Activated CD8-positive, alpha-beta memory T cell treated with anti-CD3 and anti-CD28 coated beads, Interleukin-2, amount 10 ng/mL, durations not matched to agents 7 days and 5 days (primary cell): ENCODE measurements at regions not wholly inside any gene's neighbourhood (a gene's known extent, or its start where the extent isn't known, plus 50 kb on each side); places are given as distances from the start of the nearest gene placed in this dataset.

Experiments
- ATAC-seq: fragments of 150-1000 bp; cut with Tn5 transposase; one replicate; pipeline ENCODE4 v1.10.0; 2021; ENCODE audit warnings: moderate library complexity
- CTCF ChIA-PET: fragments of 350-600 bp; sonication (Branson Sonifier 250); formaldehyde crosslinking; loops from one replicate; lab custom pipeline; 2021; ENCODE audit warnings: antibody characterized with exemption; lab: Charles Lee
- DNase-seq: peaks from one replicate; pipeline ENCODE4 v3.0.0-alpha.2; 2020
- H3K27ac Mint-ChIP-seq: one replicate; pipeline ENCODE4 v1.8.0; 2021; ENCODE audit warnings: mild to moderate bottlenecking, mixed read lengths
- H3K27me3 Mint-ChIP-seq: one replicate; pipeline ENCODE4 v1.8.0; 2021; ENCODE audit warnings: mixed read lengths
- H3K36me3 Mint-ChIP-seq: one replicate; pipeline ENCODE4 v1.8.0; 2021; ENCODE audit warnings: mild to moderate bottlenecking, mixed read lengths
- H3K4me1 Mint-ChIP-seq: one replicate; pipeline ENCODE4 v1.8.0; 2021; ENCODE audit warnings: mixed read lengths
- H3K4me3 Mint-ChIP-seq: one replicate; pipeline ENCODE4 v1.8.0; 2021; ENCODE audit warnings: mild to moderate bottlenecking, moderate library complexity, mixed read lengths
- H3K9me3 Mint-ChIP-seq: one replicate; pipeline ENCODE4 v1.8.0; 2022; ENCODE audit warnings: low read depth, mixed read lengths

- H3K36me3 Mint-ChIP-seq = no peaks in the 10 kb centered on the region
- CTCF ChIA-PET = no interaction called here
- no peaks in the 10 kb centered on the region for H3K27me3 Mint-ChIP-seq
- H3K9me3 Mint-ChIP-seq = no peaks in the 10 kb centered on the region
- H3K27ac Mint-ChIP-seq = no peak overlapping the region
- ATAC-seq = no peak
- no peaks in the 10 kb centered on the region for H3K4me1 Mint-ChIP-seq
- DNase-seq = no peak
- no peak overlapping the region for H3K4me3 Mint-ChIP-seq
Observed at GRCh38 chr22:27383896-27384295, 417.7 kb downstream of the MN1 start.

- Mint-ChIP-seq H3K27me3 (no peaks in the 10 kb centered on the region), H3K36me3 (no peaks in the 10 kb centered on the region), H3K9me3 (no peaks in the 10 kb centered on the region), H3K4me3 (no peak overlapping the region), H3K4me1 (no peaks in the 10 kb centered on the region), H3K27ac (no peak overlapping the region)
- DNase-seq = no peak
- CTCF ChIA-PET = no interaction called here
- no peak for ATAC-seq
Observed at GRCh38 chr22:27385261-27385998, 416.1 kb downstream of the MN1 start.

GRCh38 chr22:27386186-27386585 is 415.4 kb downstream of the MN1 start:
- Mint-ChIP-seq H3K4me1 (no peaks in the 10 kb centered on the region), H3K36me3 (no peaks in the 10 kb centered on the region), H3K4me3 (no peak overlapping the region), H3K27ac (no peak overlapping the region), H3K9me3 (no peaks in the 10 kb centered on the region), H3K27me3 (no peaks in the 10 kb centered on the region)
- CTCF ChIA-PET = no interaction called here
- ATAC-seq = no peak
- DNase-seq = no peak

GRCh38 chr22:27387561-27387960 is 414.0 kb downstream of the MN1 start:
- ATAC-seq (no peak), DNase-seq (no peak)
- CTCF ChIA-PET = no interaction called here
- H3K4me3 Mint-ChIP-seq = no peak overlapping the region
- no peaks in the 10 kb centered on the region for H3K4me1 Mint-ChIP-seq
- no peaks in the 10 kb centered on the region for H3K27me3 Mint-ChIP-seq
- no peak overlapping the region for H3K27ac Mint-ChIP-seq
- no peaks in the 10 kb centered on the region for H3K9me3 Mint-ChIP-seq
- H3K36me3 Mint-ChIP-seq = no peaks in the 10 kb centered on the region

- DNase-seq = no peak
- Mint-ChIP-seq H3K27ac (no peak overlapping the region), H3K4me3 (no peak overlapping the region), H3K36me3 (no peaks in the 10 kb centered on the region), H3K9me3 (no peaks in the 10 kb centered on the region), H3K4me1 (no peaks in the 10 kb centered on the region), H3K27me3 (no peaks in the 10 kb centered on the region)
- CTCF ChIA-PET = no interaction called here
- ATAC-seq = no peak
Observed at GRCh38 chr22:27388090-27388600, 413.4 kb downstream of the MN1 start.

GRCh38 chr22:27389727-27390075 is 411.9 kb downstream of the MN1 start:
- DNase-seq (no peak), ATAC-seq (no peak)
- H3K4me3 Mint-ChIP-seq = no peak overlapping the region
- no peaks in the 10 kb centered on the region for H3K36me3 Mint-ChIP-seq
- no peaks in the 10 kb centered on the region for H3K4me1 Mint-ChIP-seq
- no peak overlapping the region for H3K27ac Mint-ChIP-seq
- no peaks in the 10 kb centered on the region for H3K9me3 Mint-ChIP-seq
- H3K27me3 Mint-ChIP-seq = no peaks in the 10 kb centered on the region
- CTCF ChIA-PET = no interaction called here

- Mint-ChIP-seq H3K27me3 (no peaks in the 10 kb centered on the region), H3K4me1 (no peaks in the 10 kb centered on the region), H3K36me3 (no peaks in the 10 kb centered on the region), H3K9me3 (no peaks in the 10 kb centered on the region), H3K4me3 (no peak overlapping the region), H3K27ac (no peak overlapping the region)
- no peak for DNase-seq
- ATAC-seq = no peak
- CTCF ChIA-PET = no interaction called here
Observed at GRCh38 chr22:27391092-27391770, 410.3 kb downstream of the MN1 start.

- ATAC-seq = no peak
Observed at GRCh38 chr22:27393371-27393770, 408.2 kb downstream of the MN1 start.

GRCh38 chr22:27394806-27395404 is 406.7 kb downstream of the MN1 start:
- H3K4me3 Mint-ChIP-seq = no peak overlapping the region
- H3K36me3 Mint-ChIP-seq = no peaks in the 10 kb centered on the region
- H3K9me3 Mint-ChIP-seq = no peaks in the 10 kb centered on the region
- no peak for DNase-seq
- no peak for ATAC-seq
- H3K4me1 Mint-ChIP-seq = no peaks in the 10 kb centered on the region
- CTCF ChIA-PET = no interaction called here
- no peaks in the 10 kb centered on the region for H3K27me3 Mint-ChIP-seq
- no peak overlapping the region for H3K27ac Mint-ChIP-seq

More at GRCh38 chr22:27393371-27393770, 408.2 kb downstream of the MN1 start:
- no peak for DNase-seq
- no peak overlapping the region for H3K4me3 Mint-ChIP-seq
- CTCF ChIA-PET = no interaction called here
- H3K9me3 Mint-ChIP-seq = no peaks in the 10 kb centered on the region
- no peaks in the 10 kb centered on the region for H3K36me3 Mint-ChIP-seq
- H3K27me3 Mint-ChIP-seq = no peaks in the 10 kb centered on the region
- no peak overlapping the region for H3K27ac Mint-ChIP-seq
- no peaks in the 10 kb centered on the region for H3K4me1 Mint-ChIP-seq

- no peaks in the 10 kb centered on the region for H3K4me1 Mint-ChIP-seq
- no peaks in the 10 kb centered on the region for H3K36me3 Mint-ChIP-seq
- H3K27ac Mint-ChIP-seq = no peak overlapping the region
- H3K9me3 Mint-ChIP-seq = no peaks in the 10 kb centered on the region
- ATAC-seq (no peak), DNase-seq (no peak)
- CTCF ChIA-PET = no interaction called here
- no peak overlapping the region for H3K4me3 Mint-ChIP-seq
- no peaks in the 10 kb centered on the region for H3K27me3 Mint-ChIP-seq
Observed at GRCh38 chr22:27397036-27397953, 404.3 kb downstream of the MN1 start.

GRCh38 chr22:27397954-27398342 is 403.6 kb downstream of the MN1 start:
- H3K9me3 Mint-ChIP-seq = no peaks in the 10 kb centered on the region
- CTCF ChIA-PET = no interaction called here
- no peak overlapping the region for H3K4me3 Mint-ChIP-seq
- DNase-seq (no peak), ATAC-seq (no peak)
- H3K4me1 Mint-ChIP-seq = no peaks in the 10 kb centered on the region
- no peaks in the 10 kb centered on the region for H3K36me3 Mint-ChIP-seq
- no peak overlapping the region for H3K27ac Mint-ChIP-seq
- no peaks in the 10 kb centered on the region for H3K27me3 Mint-ChIP-seq

- CTCF ChIA-PET = no interaction called here
- ATAC-seq (no peak), DNase-seq (no peak)
- no peaks in the 10 kb centered on the region for H3K36me3 Mint-ChIP-seq
- no peak overlapping the region for H3K27ac Mint-ChIP-seq
- no peak overlapping the region for H3K4me3 Mint-ChIP-seq
- H3K27me3 Mint-ChIP-seq = no peaks in the 10 kb centered on the region
- no peaks in the 10 kb centered on the region for H3K4me1 Mint-ChIP-seq
- H3K9me3 Mint-ChIP-seq = no peaks in the 10 kb centered on the region
Observed at GRCh38 chr22:27399161-27399560, 402.4 kb downstream of the MN1 start.

GRCh38 chr22:27400811-27401210 is 400.7 kb downstream of the MN1 start:
- H3K4me3 Mint-ChIP-seq = no peak overlapping the region
- ATAC-seq (no peak), DNase-seq (no peak)
- H3K27me3 Mint-ChIP-seq = no peaks in the 10 kb centered on the region
- no peaks in the 10 kb centered on the region for H3K4me1 Mint-ChIP-seq
- CTCF ChIA-PET = no interaction called here
- H3K36me3 Mint-ChIP-seq = no peaks in the 10 kb centered on the region
- no peaks in the 10 kb centered on the region for H3K9me3 Mint-ChIP-seq
- no peak overlapping the region for H3K27ac Mint-ChIP-seq
